GM23338 (cell line): ENCODE measurements at regions not wholly inside any gene's neighbourhood (a gene's known extent, or its start where the extent isn't known, plus 50 kb on each side); places are given as distances from the start of the nearest gene placed in this dataset.

Source experiments
- ATAC-seq: fragments of 200-7000 bp; cut with Tn5 transposase; 3 replicates; pipeline ENCODE4 v1.9.1; 2020
- DNase-seq: peaks from one replicate; pipeline ENCODE4 v3.0.0-alpha.2; 2015; ENCODE audit warnings: low spot score
- H2AFZ ChIP-seq: fragments of 200-600 bp; sonication (generic); 2 replicates; pipeline ENCODE4 v1.8.0; 2016; ENCODE audit warnings: antibody characterized with exemption, mild to moderate bottlenecking, moderate library complexity
- H3F3A ChIP-seq: fragments of 200-600 bp; sonication (generic); replicated peaks from 2 replicates; pipeline ENCODE4 v1.8.0; 2017; ENCODE audit warnings: antibody characterized with exemption, mixed run types, low read depth
- H3K27ac ChIP-seq: fragments of 200-600 bp; sonication (generic); 2 replicates; pipeline ENCODE4 v1.6.1; 2016; ENCODE audit warnings: low read depth
- H3K27me3 ChIP-seq: fragments of 200-600 bp; sonication (generic); 2 replicates; pipeline ENCODE4 v1.8.0; 2016; ENCODE audit warnings: mild to moderate bottlenecking, mixed run types, moderate library complexity; ENCODE audit not compliant: insufficient read depth
- H3K36me3 ChIP-seq: fragments of 200-600 bp; sonication (generic); 2 replicates; pipeline ENCODE4 v1.8.0; 2016; ENCODE audit warnings: mild to moderate bottlenecking; ENCODE audit not compliant: insufficient read depth
- H3K4me1 ChIP-seq: fragments of 200-600 bp; sonication (generic); 2 replicates; pipeline ENCODE4 v1.8.0; 2016; ENCODE audit warnings: mild to moderate bottlenecking, moderate library complexity; ENCODE audit not compliant: insufficient read depth
- H3K4me2 ChIP-seq: fragments of 200-600 bp; sonication (generic); 2 replicates; pipeline ENCODE4 v1.7.1; 2017; ENCODE audit warnings: mixed run types
- H3K4me3 ChIP-seq: fragments of 200-600 bp; sonication (generic); 2 replicates; pipeline ENCODE4 v1.6.1; 2016; ENCODE audit warnings: mixed run types
- H3K79me2 ChIP-seq: fragments of 200-600 bp; sonication (generic); replicated peaks from 2 replicates; pipeline ENCODE4 v1.8.0; 2017; ENCODE audit warnings: mild to moderate bottlenecking; ENCODE audit not compliant: insufficient read depth
- H3K9me2 ChIP-seq: fragments of 200-600 bp; sonication (generic); 2 replicates; pipeline ENCODE4 v1.8.0; 2017; ENCODE audit not compliant: insufficient read depth
- H4K20me1 ChIP-seq: fragments of 200-600 bp; sonication (generic); replicated peaks from 2 replicates; pipeline ENCODE4 v1.8.0; 2017; ENCODE audit warnings: mild to moderate bottlenecking; ENCODE audit not compliant: insufficient read depth
- H3K27ac Mint-ChIP-seq: 2 replicates; pipeline ENCODE4 v1.8.0; 2020; ENCODE audit warnings: inconsistent platforms, mild to moderate bottlenecking, moderate library complexity, mixed read lengths
- H3K27me3 Mint-ChIP-seq: 3 replicates; pipeline ENCODE4 v1.8.0; 2022; ENCODE audit warnings: low read depth, mild to moderate bottlenecking, moderate library complexity, mixed read lengths, inconsistent platforms; ENCODE audit not compliant: insufficient read depth, poor library complexity
- H3K36me3 Mint-ChIP-seq: 3 replicates; pipeline ENCODE4 v1.8.0; 2021; ENCODE audit warnings: low read depth, mild to moderate bottlenecking, inconsistent platforms, moderate library complexity, mixed read lengths
- H3K4me1 Mint-ChIP-seq: 3 replicates; pipeline ENCODE4 v1.8.0; 2020; ENCODE audit warnings: mild to moderate bottlenecking, inconsistent platforms, mixed read lengths
- H3K4me3 Mint-ChIP-seq: 3 replicates; pipeline ENCODE4 v1.8.0; 2021; ENCODE audit warnings: moderate library complexity, mild to moderate bottlenecking, inconsistent platforms, mixed read lengths
- H3K9me3 Mint-ChIP-seq: 3 replicates; pipeline ENCODE4 v1.8.0; 2020; ENCODE audit warnings: moderate library complexity, mild to moderate bottlenecking, inconsistent platforms, mixed read lengths
- CREB1 ChIP-seq: fragments of 250-450 bp; sonication (Bioruptor Pico); IDR thresholded peaks from 2 replicates; pipeline ENCODE4 v1.5.0; 2020; ENCODE audit warnings: low read depth, mild to moderate bottlenecking, moderate library complexity
- EZH2 ChIP-seq: fragments of 200-600 bp; sonication (generic); IDR thresholded peaks from one replicate; pipeline ENCODE4 v1.8.0; 2017; ENCODE audit warnings: antibody characterized with exemption, mild to moderate bottlenecking, low read depth; ENCODE audit not compliant: unreplicated experiment
- EZH2phosphoT487 ChIP-seq: fragments of 200-600 bp; sonication (generic); IDR thresholded peaks from one replicate; pipeline ENCODE4 v1.8.1; 2018; ENCODE audit warnings: antibody characterized with exemption; ENCODE audit not compliant: unreplicated experiment
- NANOG ChIP-seq: IDR thresholded peaks from 2 replicates; pipeline ENCODE4 v1.6.1; 2016; ENCODE audit warnings: antibody characterized with exemption, borderline replicate concordance
- POLR2AphosphoS5 ChIP-seq: IDR thresholded peaks from 2 replicates; pipeline ENCODE4 v1.6.1; 2016; ENCODE audit warnings: antibody characterized with exemption, low read depth
- STAT1 ChIP-seq: IDR thresholded peaks from one replicate; pipeline ENCODE4 v1.6.1; 2016; ENCODE audit warnings: antibody characterized with exemption; ENCODE audit not compliant: unreplicated experiment
- ZNF114 ChIP-seq: fragments of 250-450 bp; sonication (Bioruptor Pico); IDR thresholded peaks from 2 replicates; pipeline ENCODE4 v1.5.0; 2020; ENCODE audit warnings: mild to moderate bottlenecking, moderate library complexity
- ZNF331 ChIP-seq: fragments of 250-450 bp; sonication (Bioruptor Pico); IDR thresholded peaks from 2 replicates; pipeline ENCODE4 v1.5.0; 2020; ENCODE audit warnings: low read depth, mild to moderate bottlenecking, moderate library complexity
- TF ChIP-seq, protein P1 (sequence below): IDR thresholded peaks from 2 replicates; pipeline ENCODE4 v1.6.1; 2016; ENCODE audit warnings: antibody characterized with exemption
- TF ChIP-seq, protein P2 (sequence below), 2 experiments: fragments of 200-600 bp in 1 of 2; sonication (generic) in 1 of 2; conservative IDR thresholded peaks; 2 replicates each; pipeline versions ENCODE4 v1.5.1 to v1.6.1; 2016 to 2017; ENCODE audit warnings: antibody characterized with exemption in 2 of 2, low read depth in 2 of 2, mild to moderate bottlenecking in 2 of 2, moderate library complexity in 1 of 2

DNA sequence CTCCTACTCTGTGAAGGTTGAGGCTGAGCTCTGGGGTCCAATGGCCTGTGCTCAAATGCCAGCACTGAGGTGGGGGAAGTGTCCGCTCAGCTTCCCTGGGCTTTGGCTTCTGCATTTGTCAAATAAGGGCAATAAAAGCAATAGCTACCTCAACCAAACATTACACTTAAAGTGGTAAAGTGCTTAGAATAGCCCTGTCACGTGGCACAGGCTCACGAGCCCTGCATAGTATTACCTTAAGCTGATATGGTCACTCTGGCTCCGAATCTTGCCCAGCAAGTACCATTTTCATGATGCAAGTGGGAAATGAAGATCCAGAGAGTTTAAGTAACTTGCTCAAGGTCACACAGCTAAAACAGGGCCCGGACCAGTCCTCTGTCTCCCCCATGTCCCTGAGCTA, 451.1 kb upstream of the ZMIZ1 start:
- H3K4me3 Mint-ChIP-seq = no peak overlapping the region
- DNase-seq = no peak
- no peaks in the 10 kb centered on the region for H3K36me3 Mint-ChIP-seq
- H3K27ac Mint-ChIP-seq = no peak overlapping the region
- ATAC-seq = no peak
- no peaks in the 10 kb centered on the region for H3K27me3 ChIP-seq
- no peaks in the 10 kb centered on the region for H3K36me3 ChIP-seq
- no peaks in the 10 kb centered on the region for H3K9me3 Mint-ChIP-seq
- H3K4me2 ChIP-seq = no peak overlapping the region
- no peak overlapping the region for H3K27ac ChIP-seq
- no peak for TF ChIP-seq NANOG
- TF ChIP-seq EZH2 = no peak
- TF ChIP-seq CREB1 (CRISPR knock-in tag) = no peak
- H3K4me3 ChIP-seq = no peak overlapping the region
- H2AFZ ChIP-seq = no peak overlapping the region
- no peaks in the 10 kb centered on the region for H3F3A ChIP-seq
- H3K4me1 ChIP-seq = no peaks in the 10 kb centered on the region; the same call in 1 of the 2 replicates
- H3K9me2 ChIP-seq = no peaks in the 10 kb centered on the region
- H3K4me1 Mint-ChIP-seq = no peaks in the 10 kb centered on the region
- no peaks in the 10 kb centered on the region for H3K79me2 ChIP-seq
- H3K27me3 Mint-ChIP-seq = peaks cover 4% of the 10 kb centered on the region
- H4K20me1 ChIP-seq = no peaks in the 10 kb centered on the region

- Mint-ChIP-seq H3K36me3 (no peaks in the 10 kb centered on the region), H3K4me3 (no peak overlapping the region), H3K9me3 (no peaks in the 10 kb centered on the region), H3K27me3 (peaks cover 2% of the 10 kb centered on the region), H3K4me1 (peaks cover 1% of the 10 kb centered on the region; the same call in 2 of the 3 replicates), H3K27ac (no peak overlapping the region)
- Histone ChIP-seq H3K9me2 (no peaks in the 10 kb centered on the region), H4K20me1 (no peaks in the 10 kb centered on the region), H3F3A (no peaks in the 10 kb centered on the region), H3K4me1 (peaks cover 4% of the 10 kb centered on the region), H3K36me3 (no peaks in the 10 kb centered on the region), H3K4me2 (no peak overlapping the region), H3K79me2 (no peaks in the 10 kb centered on the region), H3K27ac (no peak overlapping the region), H3K4me3 (no peak overlapping the region), H3K27me3 (no peaks in the 10 kb centered on the region), H2AFZ (no peak overlapping the region)
- no peak for ATAC-seq
- no peak for DNase-seq
- TF ChIP-seq, protein P1, sequence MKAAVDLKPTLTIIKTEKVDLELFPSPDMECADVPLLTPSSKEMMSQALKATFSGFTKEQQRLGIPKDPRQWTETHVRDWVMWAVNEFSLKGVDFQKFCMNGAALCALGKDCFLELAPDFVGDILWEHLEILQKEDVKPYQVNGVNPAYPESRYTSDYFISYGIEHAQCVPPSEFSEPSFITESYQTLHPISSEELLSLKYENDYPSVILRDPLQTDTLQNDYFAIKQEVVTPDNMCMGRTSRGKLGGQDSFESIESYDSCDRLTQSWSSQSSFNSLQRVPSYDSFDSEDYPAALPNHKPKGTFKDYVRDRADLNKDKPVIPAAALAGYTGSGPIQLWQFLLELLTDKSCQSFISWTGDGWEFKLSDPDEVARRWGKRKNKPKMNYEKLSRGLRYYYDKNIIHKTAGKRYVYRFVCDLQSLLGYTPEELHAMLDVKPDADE = no peak
- TF ChIP-seq POLR2AphosphoS5 (no peak), ZNF331 (no peak), ZNF114 (CRISPR knock-in tag) (no peak), STAT1 (no peak), NANOG (no peak), EZH2 (no peak), EZH2phosphoT487 (no peak)
- TF ChIP-seq, protein P2, sequence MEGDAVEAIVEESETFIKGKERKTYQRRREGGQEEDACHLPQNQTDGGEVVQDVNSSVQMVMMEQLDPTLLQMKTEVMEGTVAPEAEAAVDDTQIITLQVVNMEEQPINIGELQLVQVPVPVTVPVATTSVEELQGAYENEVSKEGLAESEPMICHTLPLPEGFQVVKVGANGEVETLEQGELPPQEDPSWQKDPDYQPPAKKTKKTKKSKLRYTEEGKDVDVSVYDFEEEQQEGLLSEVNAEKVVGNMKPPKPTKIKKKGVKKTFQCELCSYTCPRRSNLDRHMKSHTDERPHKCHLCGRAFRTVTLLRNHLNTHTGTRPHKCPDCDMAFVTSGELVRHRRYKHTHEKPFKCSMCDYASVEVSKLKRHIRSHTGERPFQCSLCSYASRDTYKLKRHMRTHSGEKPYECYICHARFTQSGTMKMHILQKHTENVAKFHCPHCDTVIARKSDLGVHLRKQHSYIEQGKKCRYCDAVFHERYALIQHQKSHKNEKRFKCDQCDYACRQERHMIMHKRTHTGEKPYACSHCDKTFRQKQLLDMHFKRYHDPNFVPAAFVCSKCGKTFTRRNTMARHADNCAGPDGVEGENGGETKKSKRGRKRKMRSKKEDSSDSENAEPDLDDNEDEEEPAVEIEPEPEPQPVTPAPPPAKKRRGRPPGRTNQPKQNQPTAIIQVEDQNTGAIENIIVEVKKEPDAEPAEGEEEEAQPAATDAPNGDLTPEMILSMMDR (conservative IDR thresholded peaks at IDR 0.05; ENCODE audit: low read depth in 2 of 2) = no peak
Measured at GRCh38 chr10:78618050-78618449, 450.7 kb upstream of the ZMIZ1 start.
